Fibroblast of lung (primary cell): ENCODE measurements at regions not wholly inside any gene's neighbourhood (a gene's known extent, or its start where the extent isn't known, plus 50 kb on each side); places are given as distances from the start of the nearest gene placed in this dataset.

Experiments used
- DNase-seq, 2 donors: peaks; one replicate each; pipeline versions ENCODE4 v3.0.0 to v3.0.0-alpha.2; 2010; ENCODE audit warnings: low read depth in 2 of 2
- H2AFZ ChIP-seq: 2 replicates; pipeline ENCODE4 v1.5.1; 2012; ENCODE audit warnings: low read length, control low read depth, inconsistent platforms
- H3K27ac ChIP-seq: 2 replicates; pipeline ENCODE4 v1.5.1; 2011; ENCODE audit warnings: low read length, control low read depth; ENCODE audit not compliant: insufficient read depth
- H3K27me3 ChIP-seq: 2 replicates; pipeline ENCODE4 v1.5.1; 2011; ENCODE audit warnings: mild to moderate bottlenecking, low read length; ENCODE audit not compliant: control insufficient read depth, insufficient read depth
- H3K36me3 ChIP-seq: 2 replicates; pipeline ENCODE4 v1.5.1; 2011; ENCODE audit warnings: low read length; ENCODE audit not compliant: control insufficient read depth, insufficient read depth
- H3K4me1 ChIP-seq: 2 replicates; pipeline ENCODE4 v1.5.1; 2011; ENCODE audit warnings: low read length; ENCODE audit not compliant: control insufficient read depth, insufficient read depth; ENCODE audit errors: extremely low read depth
- H3K4me2 ChIP-seq: 2 replicates; pipeline ENCODE4 v1.5.1; 2011; ENCODE audit warnings: low read length, control low read depth; ENCODE audit not compliant: insufficient read depth; ENCODE audit errors: extremely low read depth
- H3K4me3 ChIP-seq, 4 experiments: fragments of 200-600 bp in 1 of 4; sonication (generic) in 1 of 4; replicated peaks in 1 of 4; 2 replicates each; pipeline ENCODE4 v1.5.1; 2011 to 2016; ENCODE audit warnings: low read length in 4 of 4, low read depth in 3 of 4, mild to moderate bottlenecking in 3 of 4, control low read depth in 2 of 4, inconsistent platforms in 1 of 4, mixed read lengths in 1 of 4; ENCODE audit not compliant: insufficient read depth in 1 of 4; ENCODE audit errors: control extremely low read depth in 1 of 4
- H3K79me2 ChIP-seq: 2 replicates; pipeline ENCODE4 v1.5.1; 2012; ENCODE audit warnings: mild to moderate bottlenecking, low read length, inconsistent platforms; ENCODE audit not compliant: control insufficient read depth, insufficient read depth
- H3K9ac ChIP-seq: 2 replicates; pipeline ENCODE4 v1.5.1; 2011; ENCODE audit warnings: mild to moderate bottlenecking, low read length, control low read depth; ENCODE audit not compliant: insufficient read depth
- H3K9me3 ChIP-seq: 2 replicates; pipeline ENCODE4 v1.5.1; 2012; ENCODE audit warnings: low read depth, low read length; ENCODE audit not compliant: control insufficient read depth, insufficient read depth
- H4K20me1 ChIP-seq: 2 replicates; pipeline ENCODE4 v1.5.1; 2011; ENCODE audit warnings: low read length; ENCODE audit not compliant: control insufficient read depth, insufficient read depth; ENCODE audit errors: extremely low read depth
- CTCF ChIP-seq, 2 donors: IDR thresholded peaks in 1 of 2; conservative IDR thresholded peaks in 1 of 2; 1 replicate in 1 of 2; 2 replicates in 1 of 2; pipeline ENCODE4 v1.5.1; 2011 to 2012; ENCODE audit warnings: low read length in 2 of 2, control low read depth in 1 of 2, inconsistent platforms in 1 of 2, low read depth in 1 of 2, mild to moderate bottlenecking in 1 of 2
- EZH2 ChIP-seq: IDR thresholded peaks from 2 replicates; pipeline ENCODE4 v1.5.1; 2012; ENCODE audit warnings: low read length, control low read depth, mild to moderate bottlenecking; ENCODE audit errors: missing control alignments

- Histone ChIP-seq H3K4me2 (no peak overlapping the region), H4K20me1 (no peaks in the 10 kb centered on the region), H3K27ac (no peak overlapping the region), H3K9ac (no peak overlapping the region), H2AFZ (no peak overlapping the region), H3K79me2 (no peaks in the 10 kb centered on the region), H3K36me3 (no peaks in the 10 kb centered on the region), H3K4me3 (no peak overlapping the region), H3K9me3 (no peaks in the 10 kb centered on the region), H3K27me3 (no peaks in the 10 kb centered on the region), H3K4me1 (no peaks in the 10 kb centered on the region)
- TF ChIP-seq EZH2: no peak
- no peak for TF ChIP-seq CTCF (conservative IDR thresholded peaks at IDR 0.05 in 1 of 2, IDR thresholded peaks at IDR 0.05 in 1 of 2; ENCODE audit: low read depth in 1 of 2, low read length in 2 of 2)
- DNase-seq: peak in 1 of 2 donors; percentile 51
Measured at GRCh38 chr3:72210261-72210660, 425.3 kb upstream of the PROK2 start.

- H3K79me2 ChIP-seq: no peaks in the 10 kb centered on the region
- H3K36me3 ChIP-seq: no peaks in the 10 kb centered on the region
- H2AFZ ChIP-seq: no peak overlapping the region
- H3K4me1 ChIP-seq: no peaks in the 10 kb centered on the region
- no peaks in the 10 kb centered on the region for H4K20me1 ChIP-seq
- no peak overlapping the region for H3K9ac ChIP-seq
- no peak overlapping the region for H3K4me2 ChIP-seq
- H3K4me3 ChIP-seq: no peak overlapping the region
- TF ChIP-seq EZH2 (no peak), CTCF (conservative IDR thresholded peaks at IDR 0.05 in 1 of 2, IDR thresholded peaks at IDR 0.05 in 1 of 2; ENCODE audit: low read depth in 1 of 2, low read length in 2 of 2) (no peak)
- H3K9me3 ChIP-seq: no peaks in the 10 kb centered on the region
- H3K27me3 ChIP-seq: no peaks in the 10 kb centered on the region
- no peak for DNase-seq
- no peak overlapping the region for H3K27ac ChIP-seq
Measured at GRCh38 chr3:72205297-72205826, 420.4 kb upstream of the PROK2 start.

- Histone ChIP-seq H3K4me1 (no peaks in the 10 kb centered on the region), H3K27me3 (no peaks in the 10 kb centered on the region), H3K9me3 (no peaks in the 10 kb centered on the region), H3K79me2 (no peaks in the 10 kb centered on the region), H3K4me3 (no peak overlapping the region), H3K27ac (no peak overlapping the region), H3K9ac (no peak overlapping the region), H2AFZ (no peak overlapping the region), H3K36me3 (no peaks in the 10 kb centered on the region), H4K20me1 (no peaks in the 10 kb centered on the region), H3K4me2 (no peak overlapping the region)
- TF ChIP-seq CTCF (conservative IDR thresholded peaks at IDR 0.05 in 1 of 2, IDR thresholded peaks at IDR 0.05 in 1 of 2; ENCODE audit: low read depth in 1 of 2, low read length in 2 of 2) (no peak), EZH2 (no peak)
- DNase-seq: no peak
Measured at GRCh38 chr3:72204452-72204851, 419.5 kb upstream of the PROK2 start.
